H1 (cell line): ENCODE measurements at regions not wholly inside any gene's neighbourhood (a gene's known extent, or its start where the extent isn't known, plus 50 kb on each side); places are given as distances from the start of the nearest gene placed in this dataset.

Experiments used
- ASH2L ChIP-seq: fragments of 200-600, 300-600 bp; sonication (generic); IDR thresholded peaks from one replicate; pipeline ENCODE4 v1.7.1; 2017; ENCODE audit warnings: low read length
- CHD1 ChIP-seq: IDR thresholded peaks from 2 replicates; pipeline ENCODE4 v1.6.1; 2012; ENCODE audit warnings: low read depth, low read length, improper control_type of control experiment
- GABPA ChIP-seq: IDR thresholded peaks from 2 replicates; pipeline ENCODE4 v1.6.1; 2011; ENCODE audit warnings: mild to moderate bottlenecking, low read length, moderate library complexity, borderline replicate concordance; ENCODE audit not compliant: insufficient read depth
- GTF2F1 ChIP-seq: IDR thresholded peaks from 2 replicates; pipeline ENCODE4 v1.6.1; 2012; ENCODE audit warnings: low read depth, low read length, improper control_type of control experiment, borderline replicate concordance
- HDAC2 ChIP-seq, 2 experiments: fragments of 300-600 bp in 1 of 2; sonication (generic) in 1 of 2; IDR thresholded peaks; 2 replicates each; pipeline ENCODE4 v1.6.1; 2011 to 2012; ENCODE audit warnings: low read depth in 2 of 2, low read length in 2 of 2, mild to moderate bottlenecking in 2 of 2, moderate library complexity in 2 of 2, borderline replicate concordance in 1 of 2, inconsistent platforms in 1 of 2
- RAD21 ChIP-seq, 2 experiments: IDR thresholded peaks in 1 of 2; conservative IDR thresholded peaks in 1 of 2; 2 replicates each; pipeline ENCODE4 v1.6.1; 2011; ENCODE audit warnings: low read depth in 2 of 2, low read length in 2 of 2, improper control_type of control experiment in 1 of 2, inconsistent platforms in 1 of 2, mild to moderate bottlenecking in 1 of 2, moderate library complexity in 1 of 2
- SIRT6 ChIP-seq: IDR thresholded peaks from one replicate; pipeline ENCODE4 v1.7.1; 2012; ENCODE audit warnings: low read length, inconsistent platforms
- SP4 ChIP-seq: IDR thresholded peaks from 2 replicates; pipeline ENCODE4 v1.6.1; 2012; ENCODE audit warnings: low read length, inconsistent platforms

DNA sequence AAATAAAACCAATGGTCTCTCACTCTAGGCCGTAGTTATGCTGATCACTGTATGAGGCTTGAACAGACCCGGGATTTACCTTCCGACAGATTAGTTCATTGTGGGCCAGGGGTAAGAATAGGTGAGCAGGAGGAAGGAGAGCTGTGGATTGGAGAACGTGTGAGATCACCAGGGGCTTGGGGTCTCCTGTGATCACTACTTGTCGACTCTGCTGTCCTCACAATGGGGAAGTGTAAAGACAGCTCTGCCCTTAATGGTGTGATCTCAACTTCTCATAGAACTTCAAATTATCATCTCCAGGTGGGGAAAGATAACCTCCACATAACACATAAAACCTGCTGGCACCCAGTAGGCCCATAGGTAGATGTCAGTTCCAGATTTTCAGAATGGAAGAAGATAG is 56.2 kb upstream of the RPS6KA3 start (continued):
- TF ChIP-seq RAD21 (IDR thresholded peaks at IDR 0.05 in 1 of 2, conservative IDR thresholded peaks at IDR 0.05 in 1 of 2; ENCODE audit: low read depth in 2 of 2, low read length in 2 of 2) (no peak), SP4 (no peak), CHD1 (no peak), GTF2F1 (no peak), GABPA (no peak), SIRT6 (no peak), ASH2L (no peak), HDAC2 (IDR thresholded peaks at IDR 0.05; ENCODE audit: borderline replicate concordance in 1 of 2, low read depth in 2 of 2, low read length in 2 of 2) (no peak)
